ENCODE measurements at regions not wholly inside any gene's neighbourhood (a gene's known extent, or its start where the extent isn't known, plus 50 kb on each side); places are given as distances from the start of the nearest gene placed in this dataset.

DNA sequence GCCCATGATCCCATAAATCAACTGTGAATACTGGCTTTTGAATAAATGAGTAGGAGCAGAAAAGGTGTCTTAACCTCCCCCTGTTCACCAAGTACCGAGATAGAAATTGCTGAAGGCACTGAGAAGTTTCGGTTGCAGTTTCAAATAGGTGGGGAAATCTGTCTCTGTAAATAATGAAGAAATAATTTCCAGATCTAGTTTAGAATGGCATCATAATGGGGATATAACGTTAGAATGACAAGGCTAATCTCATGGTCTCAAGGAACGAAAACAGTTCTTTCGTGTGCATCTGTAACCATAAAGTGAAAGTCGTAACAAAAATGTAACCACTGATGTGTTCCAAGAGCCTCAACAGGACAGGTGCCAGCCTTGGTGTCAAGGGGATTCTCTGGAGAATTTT lies 49.9 kb upstream of the TMEM18 start:
- TF ChIP-seq, protein P1, sequence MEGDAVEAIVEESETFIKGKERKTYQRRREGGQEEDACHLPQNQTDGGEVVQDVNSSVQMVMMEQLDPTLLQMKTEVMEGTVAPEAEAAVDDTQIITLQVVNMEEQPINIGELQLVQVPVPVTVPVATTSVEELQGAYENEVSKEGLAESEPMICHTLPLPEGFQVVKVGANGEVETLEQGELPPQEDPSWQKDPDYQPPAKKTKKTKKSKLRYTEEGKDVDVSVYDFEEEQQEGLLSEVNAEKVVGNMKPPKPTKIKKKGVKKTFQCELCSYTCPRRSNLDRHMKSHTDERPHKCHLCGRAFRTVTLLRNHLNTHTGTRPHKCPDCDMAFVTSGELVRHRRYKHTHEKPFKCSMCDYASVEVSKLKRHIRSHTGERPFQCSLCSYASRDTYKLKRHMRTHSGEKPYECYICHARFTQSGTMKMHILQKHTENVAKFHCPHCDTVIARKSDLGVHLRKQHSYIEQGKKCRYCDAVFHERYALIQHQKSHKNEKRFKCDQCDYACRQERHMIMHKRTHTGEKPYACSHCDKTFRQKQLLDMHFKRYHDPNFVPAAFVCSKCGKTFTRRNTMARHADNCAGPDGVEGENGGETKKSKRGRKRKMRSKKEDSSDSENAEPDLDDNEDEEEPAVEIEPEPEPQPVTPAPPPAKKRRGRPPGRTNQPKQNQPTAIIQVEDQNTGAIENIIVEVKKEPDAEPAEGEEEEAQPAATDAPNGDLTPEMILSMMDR (IDR thresholded peaks at IDR 0.05; ENCODE audit: extremely low read depth, missing control alignments), result no peak
- peak; percentile 55 for DNase-seq (ENCODE audit: low spot score)

Data from GM20000 (cell line).